ENCODE measurements at regions not wholly inside any gene's neighbourhood (a gene's known extent, or its start where the extent isn't known, plus 50 kb on each side); places are given as distances from the start of the nearest gene placed in this dataset.
A peak's percentile ranks its signal among the peaks of the same experiment; 100 is the strongest.

- no peak for DNase-seq (ENCODE audit: low spot score)
Observed at GRCh38 chr5:51908215-51908614, 525.0 kb downstream of the ISL1 start.

DNA sequence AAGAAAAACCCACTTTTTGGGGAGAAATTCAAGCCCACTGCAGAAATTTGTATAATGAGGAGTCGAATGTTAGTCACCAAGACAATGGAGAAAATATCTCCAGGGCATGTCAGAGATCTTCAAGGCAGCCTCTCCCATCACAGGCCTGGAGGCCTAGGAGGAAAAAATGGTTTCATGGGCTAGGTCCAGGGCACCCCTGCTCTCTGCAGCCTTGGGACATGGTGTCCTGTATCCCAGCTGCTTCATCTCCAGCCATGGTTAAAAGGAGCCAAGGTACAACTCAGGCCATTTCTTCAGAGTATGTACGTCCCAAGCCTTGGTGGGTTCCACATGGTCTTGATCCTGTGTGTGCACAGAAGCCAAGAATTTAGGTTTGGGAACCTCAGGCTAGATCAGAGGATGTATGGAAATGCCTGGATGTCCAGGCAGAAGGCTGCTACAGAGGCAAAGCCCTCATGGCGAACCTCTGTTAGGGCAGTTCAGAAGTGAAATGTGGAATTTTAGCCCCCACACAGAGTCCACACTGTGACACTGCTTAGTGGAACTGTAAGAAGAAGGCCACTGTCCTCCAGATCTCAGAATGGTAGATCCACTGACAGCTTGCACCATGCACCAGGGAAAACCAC lies 561.4 kb downstream of the ISL1 start:
- DNase-seq (ENCODE audit: low spot score), result no peak

GRCh38 chr5:51958473-51958872 lies 575.2 kb downstream of the ISL1 start:
- DNase-seq (ENCODE audit: low spot score), result no peak

GRCh38 chr5:51960617-51961121 lies 577.4 kb downstream of the ISL1 start:
- no peak for DNase-seq (ENCODE audit: low spot score)

- DNase-seq (ENCODE audit: low spot score), result no peak
Observed at GRCh38 chr5:51961154-51961562, 577.9 kb downstream of the ISL1 start.

DNA sequence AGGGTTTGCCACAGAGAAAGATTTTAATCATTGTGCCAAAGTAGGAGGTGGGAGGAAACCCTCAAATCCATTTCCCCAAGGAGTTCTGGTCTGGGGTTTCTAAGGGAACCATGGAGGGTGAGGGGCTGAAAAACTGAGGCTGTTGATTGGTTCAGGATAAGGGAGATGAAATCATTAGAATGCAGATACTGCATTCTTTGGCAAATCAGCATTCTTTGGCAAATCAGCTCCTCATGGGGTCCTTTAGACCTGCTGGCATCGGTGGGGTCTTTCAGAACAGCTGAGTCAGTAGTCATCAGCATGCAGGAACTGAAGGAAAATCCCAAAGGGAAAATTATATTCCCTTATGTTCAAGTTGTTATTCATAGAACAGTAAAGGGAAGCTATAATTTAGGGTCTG lies 585.5 kb downstream of the ISL1 start:
- DNase-seq (ENCODE audit: low spot score), result no peak

DNA sequence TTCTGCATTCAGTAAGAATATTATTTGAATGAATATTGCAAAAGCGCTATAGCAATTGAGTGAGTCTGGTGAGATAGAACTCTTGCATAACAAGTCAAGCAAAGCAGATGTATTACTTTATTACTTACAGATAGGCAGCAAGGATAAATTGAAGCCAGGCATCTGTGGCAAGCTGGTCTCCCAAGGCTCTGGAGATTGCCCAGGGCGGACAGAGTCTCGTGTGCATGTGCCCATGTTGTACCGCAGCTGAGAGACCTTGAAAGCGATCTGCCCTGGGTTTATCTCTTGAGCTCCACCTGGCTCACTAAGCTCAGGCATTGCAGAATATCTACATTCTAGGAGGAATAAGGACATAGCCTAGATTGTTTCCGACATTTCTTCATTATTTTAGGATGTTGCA lies 591.6 kb downstream of the ISL1 start:
- no peak for DNase-seq (ENCODE audit: low spot score)

GRCh38 chr5:51977014-51977413 lies 593.8 kb downstream of the ISL1 start:
- no peak for DNase-seq (ENCODE audit: low spot score)

DNA sequence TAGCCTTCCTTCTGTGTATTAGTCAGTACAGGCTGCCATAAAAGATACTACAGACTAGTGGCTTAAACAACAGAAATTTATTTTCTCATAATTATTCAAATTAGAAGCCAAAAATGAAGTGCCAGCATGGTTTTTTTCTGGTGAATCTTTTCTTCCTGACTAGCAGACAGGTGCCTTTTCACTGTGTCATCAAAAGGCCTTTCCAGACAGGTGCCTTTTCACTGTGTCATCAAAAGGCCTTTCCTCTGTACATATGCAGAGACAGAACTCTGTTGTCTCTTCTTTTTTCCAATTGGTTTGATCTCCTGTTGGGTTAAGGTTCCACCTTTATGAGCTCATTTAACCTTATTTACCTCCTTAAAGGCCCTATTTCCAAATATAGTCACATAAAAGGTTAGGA lies 599.9 kb downstream of the ISL1 start:
- DNase-seq (ENCODE audit: low spot score), result no peak

DNA sequence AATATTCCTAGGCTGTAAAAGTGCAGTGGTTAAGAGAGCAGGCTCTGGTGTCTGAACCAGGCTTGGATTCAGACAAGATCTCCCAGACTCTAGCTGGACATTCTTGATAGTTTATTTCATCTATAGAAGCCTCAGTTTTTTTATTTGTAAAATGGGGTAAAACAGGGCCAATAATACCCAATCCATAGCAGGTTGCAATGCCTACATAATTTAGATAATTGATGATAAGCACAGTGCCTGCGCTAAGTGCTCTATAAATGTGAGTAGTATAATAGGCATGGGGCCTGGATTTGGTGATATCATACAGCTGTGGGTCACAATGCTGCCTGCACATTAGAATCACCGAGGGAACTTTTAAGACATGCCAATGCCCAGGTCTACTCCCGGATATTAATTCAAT lies 603.5 kb downstream of the ISL1 start:
- no peak for DNase-seq (ENCODE audit: low spot score)

DNA sequence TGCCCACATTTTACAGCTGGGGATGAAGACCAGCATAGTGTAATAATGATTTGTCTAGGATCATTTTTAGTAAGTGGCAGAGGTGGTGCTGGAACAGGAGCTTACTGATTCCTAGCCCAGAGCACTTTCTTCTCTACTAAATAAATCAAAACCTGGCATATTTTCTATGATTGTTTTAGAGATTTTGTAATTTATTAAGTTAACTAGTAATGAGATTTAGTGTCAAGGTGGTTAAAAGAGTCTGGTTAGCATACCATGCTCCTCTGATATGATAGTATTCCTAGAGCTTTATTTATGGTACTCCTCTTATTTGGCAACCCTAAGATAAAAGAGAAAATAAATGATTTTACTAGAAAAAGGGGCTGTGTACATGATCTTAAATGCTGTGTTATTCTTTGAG lies 604.0 kb downstream of the ISL1 start:
- DNase-seq (ENCODE audit: low spot score), result no peak

- DNase-seq (ENCODE audit: low spot score), result no peak
Observed at GRCh38 chr5:51987669-51988209, 604.5 kb downstream of the ISL1 start.

DNA sequence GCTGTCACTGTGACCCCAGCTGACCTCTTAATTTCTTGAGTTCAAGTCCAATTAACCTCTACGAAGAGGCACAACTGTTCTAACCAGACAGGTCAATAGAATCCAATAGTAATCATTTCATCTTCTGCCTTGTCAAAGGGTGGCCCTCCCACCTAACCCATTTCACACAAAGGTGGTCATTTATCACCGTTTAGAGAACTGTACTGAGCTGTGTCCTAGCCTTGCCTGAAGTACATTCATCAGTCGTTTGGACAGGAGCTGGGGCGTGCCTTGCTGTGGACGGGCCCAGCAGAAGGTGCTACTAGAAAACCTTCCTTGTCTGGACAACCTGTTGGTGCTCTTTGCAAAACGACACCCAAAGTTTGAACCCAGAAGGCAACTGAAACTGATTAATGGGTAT lies 605.4 kb downstream of the ISL1 start:
- DNase-seq (ENCODE audit: low spot score), result no peak

- DNase-seq (ENCODE audit: low spot score), result no peak
Observed at GRCh38 chr5:51990241-51990640, 607.0 kb downstream of the ISL1 start.

DNA sequence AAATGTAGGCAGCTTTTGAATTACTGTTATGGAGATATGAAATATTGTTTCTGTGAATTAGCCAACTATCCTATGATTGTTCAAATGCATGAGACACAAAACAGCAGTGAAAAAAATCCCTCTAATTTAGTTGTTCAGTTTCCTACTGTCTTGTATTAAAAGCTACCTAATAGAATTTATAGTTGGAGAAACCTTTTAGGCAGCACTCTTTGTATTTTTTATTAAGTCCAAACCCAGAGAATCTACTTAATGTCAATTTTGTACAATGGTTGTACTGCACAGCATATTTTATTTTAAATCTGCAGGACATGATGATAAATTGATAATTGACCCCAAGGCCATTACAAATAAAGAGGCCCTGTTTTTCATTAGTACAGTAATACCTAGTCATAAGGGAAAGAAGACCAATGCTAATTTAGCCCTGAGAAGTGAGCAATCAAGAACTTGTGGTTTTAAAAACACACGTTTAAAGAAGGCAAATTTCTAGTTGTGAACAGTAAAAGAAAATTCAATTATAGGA lies 607.5 kb downstream of the ISL1 start:
- no peak for DNase-seq (ENCODE audit: low spot score)

GRCh38 chr5:51991940-51992339 lies 608.7 kb downstream of the ISL1 start:
- no peak for DNase-seq (ENCODE audit: low spot score)

DNA sequence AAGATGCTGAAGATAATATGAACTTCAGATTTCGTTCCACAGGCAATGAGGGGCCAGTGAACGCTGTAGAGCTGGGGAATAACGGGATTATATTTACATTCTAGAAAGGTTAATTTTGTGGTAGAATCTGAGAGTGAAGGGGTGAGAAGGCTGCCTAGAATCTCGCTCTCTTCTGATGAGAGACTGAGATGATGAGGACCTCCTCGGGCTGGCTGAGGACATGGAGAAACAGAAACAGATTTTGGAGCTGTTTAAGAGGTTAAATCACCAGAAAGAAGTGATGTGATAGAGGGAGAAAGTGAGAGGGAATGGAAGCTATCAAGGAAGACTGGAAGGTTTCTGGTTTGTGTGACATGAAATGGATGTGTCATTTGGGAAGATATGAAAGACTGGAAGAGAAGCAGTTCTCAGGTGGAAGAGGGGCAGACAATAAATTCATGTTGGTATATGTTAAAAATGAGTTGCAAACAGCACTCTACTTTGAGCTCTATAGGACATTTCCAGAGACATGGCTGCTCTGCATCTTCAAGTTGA lies 612.6 kb downstream of the ISL1 start:
- no peak for DNase-seq (ENCODE audit: low spot score)

DNA sequence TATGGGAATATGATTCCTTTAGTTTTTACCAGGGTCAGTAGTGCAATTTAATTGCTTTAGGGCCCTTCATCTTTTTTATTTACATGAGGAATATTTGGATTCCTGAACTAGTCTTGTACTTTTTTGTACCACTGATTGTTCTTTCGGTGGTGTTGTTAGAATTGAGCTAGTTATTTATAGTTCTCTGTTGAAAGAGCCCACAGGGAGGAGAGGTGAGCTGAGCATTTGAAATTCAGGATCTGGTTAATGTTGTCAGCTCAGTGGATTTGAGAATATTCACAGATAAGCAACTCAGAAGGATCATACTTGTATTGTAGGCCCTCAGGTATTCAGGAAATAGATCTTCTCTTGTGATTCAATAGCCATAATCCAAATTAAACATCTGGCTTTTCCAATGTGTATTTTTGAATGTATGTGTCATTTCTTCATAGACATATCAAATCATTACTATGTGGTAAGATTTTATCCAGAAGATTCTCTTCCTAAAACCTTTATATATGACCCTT lies 613.2 kb downstream of the ISL1 start:
- no peak for DNase-seq (ENCODE audit: low spot score)

DNA sequence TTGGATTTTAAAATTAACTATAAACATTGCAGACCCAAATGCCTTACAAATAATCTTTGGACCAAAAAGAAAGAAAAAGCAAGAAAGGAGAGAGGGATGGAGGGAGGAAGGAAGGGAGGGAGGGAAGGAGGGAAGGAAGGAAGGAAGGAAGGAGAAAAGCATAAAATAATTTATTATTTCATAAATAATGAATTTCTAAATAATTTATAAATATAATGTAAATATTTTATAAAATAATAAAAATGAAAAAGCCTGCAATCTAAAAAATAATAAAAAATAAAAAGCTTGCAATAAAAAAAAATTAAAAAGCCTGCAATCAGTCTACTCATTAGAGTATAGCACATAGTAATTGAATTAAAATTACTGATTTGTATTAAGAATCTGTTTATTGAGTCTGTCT lies 614.3 kb downstream of the ISL1 start:
- DNase-seq (ENCODE audit: low spot score), result no peak

- DNase-seq (ENCODE audit: low spot score), result no peak
Observed at GRCh38 chr5:51997949-51998348, 614.7 kb downstream of the ISL1 start.

DNA sequence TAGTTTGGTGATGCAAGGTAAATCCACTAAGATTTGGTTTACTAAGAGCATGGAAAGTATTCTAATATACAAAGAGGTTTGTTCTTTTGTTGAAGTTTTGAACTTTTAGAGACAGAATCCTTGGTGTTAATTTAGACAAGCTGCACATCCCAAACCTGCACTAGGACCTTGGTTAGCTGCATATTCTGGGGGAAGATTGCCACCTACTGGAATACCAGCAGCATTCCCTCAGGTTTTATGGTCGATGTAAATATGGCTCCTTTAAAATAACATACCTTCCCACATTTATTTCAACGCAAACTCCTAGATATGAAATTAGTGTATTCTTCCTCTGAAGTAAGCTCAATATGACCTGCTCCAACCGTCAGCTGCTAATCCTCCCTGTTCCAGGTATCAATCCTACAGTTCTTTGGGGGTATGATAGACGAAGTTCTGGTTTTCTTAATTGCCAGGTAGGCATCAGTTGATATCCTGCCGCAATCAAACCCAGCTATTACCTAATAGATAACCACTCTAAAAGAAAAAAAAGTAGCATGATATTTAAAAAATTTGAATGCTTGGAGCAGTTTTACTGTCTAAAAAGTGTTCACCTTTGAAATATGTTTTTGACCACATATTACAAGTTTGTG lies 624.1 kb downstream of the ISL1 start:
- peak; percentile 46 for DNase-seq (ENCODE audit: low spot score)

- DNase-seq (ENCODE audit: low spot score), result no peak
Observed at GRCh38 chr5:52010454-52010853, 627.2 kb downstream of the ISL1 start.

GRCh38 chr5:52013523-52013922 lies 630.3 kb downstream of the ISL1 start:
- DNase-seq (ENCODE audit: low spot score), result no peak
